GM18526 (cell line): ENCODE measurements at regions not wholly inside any gene's neighbourhood (a gene's known extent, or its start where the extent isn't known, plus 50 kb on each side); places are given as distances from the start of the nearest gene placed in this dataset.

Source experiments
- POLR2A ChIP-seq: IDR thresholded peaks from 3 replicates; pipeline ENCODE4 v1.6.1; 2011; ENCODE audit not compliant: insufficient read length; ENCODE audit errors: extremely low read depth

DNA sequence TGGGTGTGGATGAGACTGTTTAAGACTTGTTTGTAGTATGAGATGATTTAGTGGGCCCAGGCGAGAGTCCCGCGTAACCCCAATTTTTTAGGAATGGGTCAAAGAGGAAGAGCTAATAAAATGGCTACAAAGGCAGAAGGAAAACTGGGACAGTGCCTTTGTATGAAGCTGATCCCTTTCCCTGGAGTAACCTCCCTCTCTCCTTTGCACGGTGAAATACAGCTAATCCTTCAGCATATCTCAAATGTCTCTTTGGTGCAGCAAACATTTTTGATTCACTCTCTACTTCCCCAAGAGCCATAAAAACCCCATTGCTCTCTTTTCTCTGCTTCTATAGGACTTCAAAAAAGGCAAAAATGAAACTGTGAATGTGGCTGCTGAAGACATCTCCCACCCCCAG lies 473.8 kb downstream of the KLF5 start:
- no peak for TF ChIP-seq POLR2A

DNA sequence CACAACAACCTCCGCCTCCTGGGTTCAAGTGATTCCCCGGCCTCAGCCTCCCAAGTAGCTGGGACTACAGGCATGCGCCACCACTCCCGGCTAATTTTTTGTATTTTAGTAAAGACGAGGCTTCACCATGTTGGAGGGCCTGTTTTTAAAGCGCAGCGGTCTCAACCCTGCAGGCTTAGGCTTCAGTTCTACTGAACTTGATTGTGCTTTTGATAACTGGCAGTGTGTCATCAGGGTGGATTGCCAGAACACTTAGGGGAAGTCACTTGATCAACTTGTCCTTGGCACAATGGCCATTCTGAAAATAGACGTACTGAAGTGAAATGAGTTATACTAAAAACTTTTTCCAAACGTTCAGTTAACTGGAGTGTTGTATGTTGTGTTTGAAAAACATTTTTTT lies 472.2 kb downstream of the KLF5 start:
- TF ChIP-seq POLR2A, result no peak

DNA sequence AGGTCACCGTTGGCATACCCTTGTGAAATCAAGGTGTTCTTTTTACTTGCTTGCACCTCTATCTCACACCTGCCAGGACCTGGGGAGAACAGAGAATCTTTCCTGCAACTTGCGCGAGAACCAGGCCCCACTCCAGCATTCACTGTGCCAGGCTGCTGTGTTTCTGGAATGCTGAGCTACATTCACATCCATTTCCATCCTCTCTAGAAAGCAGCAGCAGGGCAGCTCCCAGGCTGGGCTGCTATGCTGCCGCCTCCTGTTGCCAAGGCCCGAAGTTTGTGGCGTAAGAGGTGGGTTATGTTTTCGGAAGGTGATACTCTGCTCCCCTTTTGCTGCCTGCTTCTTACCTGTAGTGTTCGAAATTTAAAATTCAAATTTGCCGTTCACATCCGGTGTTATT lies 464.1 kb downstream of the KLF5 start:
- TF ChIP-seq POLR2A, result no peak

DNA sequence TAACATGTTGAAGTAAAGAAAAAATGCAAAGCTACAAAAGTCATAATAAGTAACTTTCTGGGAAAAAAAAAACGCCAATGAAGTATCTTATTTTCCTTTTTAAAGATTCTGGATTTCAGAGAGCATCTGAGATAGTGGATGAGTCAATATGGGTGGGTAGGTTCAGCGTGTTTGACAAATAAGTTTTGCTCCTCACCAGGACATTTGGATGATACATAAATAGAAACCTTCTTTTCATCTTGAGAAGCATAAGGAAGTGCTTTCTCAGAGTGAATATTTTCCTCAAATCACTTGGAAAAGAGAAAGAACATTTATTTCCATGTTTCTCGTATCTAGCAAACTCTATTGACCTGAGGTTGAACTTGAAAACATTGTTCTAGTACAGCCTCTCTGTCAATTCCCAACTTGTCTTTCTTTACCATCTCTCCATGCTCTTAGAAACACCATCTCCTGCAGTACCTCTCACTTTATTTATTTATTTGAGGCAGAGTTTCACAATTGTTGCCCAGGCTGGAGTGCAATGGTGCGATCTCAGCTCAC lies 463.2 kb downstream of the KLF5 start:
- no peak for TF ChIP-seq POLR2A

DNA sequence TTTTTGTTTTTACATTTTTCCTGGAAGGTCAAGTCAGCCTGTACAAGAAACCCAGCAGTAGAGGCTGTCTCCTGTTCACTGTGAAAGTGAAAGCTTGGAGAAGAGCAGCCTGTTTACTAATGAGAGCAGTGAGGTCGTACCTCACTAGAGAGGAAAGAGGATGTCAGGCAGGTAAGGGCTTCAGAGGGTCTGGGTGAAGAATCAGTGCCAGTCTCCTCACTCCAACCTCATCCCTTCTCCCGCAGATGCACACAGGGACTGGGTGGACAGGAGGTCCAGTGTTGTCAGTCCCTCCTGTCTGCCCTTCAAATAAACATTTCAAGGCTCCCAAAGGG lies 462.5 kb downstream of the KLF5 start:
- no peak for TF ChIP-seq POLR2A

DNA sequence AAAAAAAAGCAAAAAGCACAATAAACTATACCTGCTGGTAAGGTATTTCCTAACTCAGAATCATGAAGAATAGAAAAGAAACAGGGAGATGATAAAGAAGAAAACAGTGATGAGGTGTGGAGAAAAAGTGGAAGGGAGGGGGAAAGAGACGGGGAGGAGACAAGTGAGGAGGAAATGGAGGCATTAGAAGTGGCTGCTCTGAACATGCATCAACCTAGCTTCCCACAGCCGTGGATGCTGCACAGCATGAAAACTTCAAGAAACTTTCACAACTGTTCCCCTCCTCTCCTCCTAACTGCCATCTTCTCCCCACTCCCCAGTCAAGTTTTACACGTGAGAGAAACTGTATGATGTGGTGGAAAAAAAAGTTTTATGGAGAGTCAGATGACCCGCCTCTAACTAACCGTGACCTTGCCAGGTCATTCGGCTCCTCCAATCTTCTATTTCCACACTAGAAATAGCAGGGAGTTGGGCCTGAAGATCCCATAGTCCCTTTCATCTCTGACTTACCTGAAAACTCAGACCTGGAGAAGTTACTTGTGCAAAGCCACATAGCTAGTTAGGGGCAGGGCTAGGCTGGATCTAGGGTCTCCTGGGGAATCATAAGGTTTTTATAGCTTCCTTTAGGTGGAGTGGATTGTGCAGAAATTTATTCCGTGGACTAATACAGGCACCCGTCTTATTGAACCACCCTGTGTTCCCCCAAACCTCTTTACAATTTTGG lies 461.9 kb downstream of the KLF5 start:
- no peak for TF ChIP-seq POLR2A

DNA sequence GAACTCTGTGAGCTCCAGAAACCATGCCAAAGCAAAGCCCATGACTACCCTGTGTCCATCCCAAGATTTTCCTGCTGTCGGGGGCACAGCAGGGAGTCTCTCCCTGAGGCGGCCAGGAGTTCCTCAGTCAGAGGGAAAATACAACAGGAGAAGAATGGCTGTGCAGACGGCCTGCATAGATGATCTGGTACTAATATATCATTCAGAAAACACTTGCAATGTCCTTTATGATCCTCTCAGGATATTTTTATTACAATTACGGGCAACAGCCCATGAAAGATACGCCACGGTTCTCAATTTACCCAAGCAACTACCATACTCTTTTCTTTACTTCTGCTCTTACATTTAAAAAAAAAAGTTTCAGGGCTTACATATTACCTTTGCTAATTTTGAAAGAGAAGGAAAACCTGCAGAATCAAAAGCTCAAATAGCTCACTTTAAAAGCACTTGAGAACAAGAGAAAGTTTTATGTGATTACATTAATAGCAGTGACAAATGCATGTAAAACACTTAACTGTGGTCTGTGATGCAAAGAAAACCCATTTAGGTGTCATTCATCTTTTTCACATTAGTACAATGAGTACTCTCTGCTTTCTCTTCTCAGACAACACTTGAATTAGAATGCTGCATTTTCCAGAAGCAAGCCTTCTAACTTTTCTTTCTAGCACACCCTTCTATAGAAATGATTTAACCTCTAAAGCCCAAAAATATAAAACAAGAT lies 460.8 kb downstream of the KLF5 start:
- TF ChIP-seq POLR2A, result no peak

DNA sequence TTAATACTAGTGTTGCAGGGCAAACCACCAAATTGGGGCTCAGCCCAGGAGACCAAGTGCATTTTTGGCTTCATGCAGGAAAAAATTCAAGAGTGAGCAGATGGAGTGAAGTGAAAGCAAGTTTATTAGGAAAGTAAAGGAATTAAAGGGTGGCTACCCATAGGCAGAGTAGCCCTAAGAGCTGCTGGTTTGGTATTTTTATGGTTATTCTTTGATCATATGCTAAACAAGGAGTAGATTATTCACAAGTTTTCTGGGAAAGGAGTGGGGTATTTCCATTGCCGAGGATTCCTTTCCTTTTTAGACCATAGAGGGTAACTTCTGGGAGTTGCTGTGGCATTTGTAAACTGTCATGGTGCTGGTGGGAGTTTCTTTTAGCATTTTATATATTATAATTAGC lies 459.0 kb downstream of the KLF5 start:
- TF ChIP-seq POLR2A, result no peak

DNA sequence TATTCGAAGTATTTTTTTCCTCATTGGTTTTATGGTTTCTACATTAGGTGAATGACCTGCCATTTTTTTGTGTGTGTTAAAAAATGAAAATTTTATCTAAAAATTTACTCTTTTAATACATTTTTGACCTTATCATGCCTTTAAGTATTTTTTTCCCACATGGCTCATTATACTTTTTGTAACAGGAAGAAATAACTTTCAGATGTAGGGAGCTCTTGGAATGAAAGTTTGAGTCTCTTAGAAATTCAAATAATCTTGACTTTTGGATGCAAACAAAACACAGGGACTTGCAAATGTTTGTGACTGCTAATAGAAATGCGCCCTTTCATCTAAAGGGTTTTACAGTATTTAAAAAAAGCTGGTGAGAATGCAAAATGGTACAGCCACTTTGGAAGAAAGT lies 457.9 kb downstream of the KLF5 start:
- TF ChIP-seq POLR2A, result no peak

DNA sequence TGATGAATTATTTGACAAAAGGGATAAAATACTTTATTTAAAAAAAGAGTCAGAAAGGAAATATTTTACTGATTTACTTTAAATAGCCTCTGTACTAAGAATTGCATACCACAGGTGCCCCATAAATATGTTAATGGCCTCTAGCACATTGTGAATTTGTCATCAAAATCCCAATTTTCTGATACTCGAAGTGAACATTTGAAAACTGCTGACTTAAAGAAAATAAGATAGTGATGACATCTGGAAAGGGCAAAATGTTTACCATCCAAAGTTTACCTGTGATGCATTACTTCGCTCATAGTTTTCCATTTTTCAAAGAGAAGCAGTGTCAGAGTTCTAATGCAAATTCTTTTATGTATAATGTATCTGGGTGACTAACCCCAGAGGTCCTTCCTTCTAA lies 455.4 kb downstream of the KLF5 start:
- no peak for TF ChIP-seq POLR2A

DNA sequence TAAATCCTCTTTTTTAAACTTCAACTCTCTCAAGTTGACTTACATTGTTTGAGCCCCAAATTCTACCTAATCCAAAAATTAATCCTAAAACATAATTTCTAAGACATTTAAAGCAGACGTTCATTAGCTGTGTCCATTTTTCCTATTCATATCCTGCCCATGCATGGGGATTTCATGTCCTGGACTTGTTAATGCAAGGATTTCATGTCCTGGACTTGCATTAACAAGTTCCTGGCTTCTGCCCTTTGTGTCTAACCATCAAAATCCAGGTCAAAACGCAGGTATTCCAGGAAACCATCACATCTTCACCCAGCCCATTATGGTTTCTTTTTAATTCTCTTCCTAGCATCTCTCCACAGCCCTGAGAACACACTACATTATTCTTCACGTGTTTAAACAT lies 454.9 kb downstream of the KLF5 start:
- TF ChIP-seq POLR2A, result no peak

DNA sequence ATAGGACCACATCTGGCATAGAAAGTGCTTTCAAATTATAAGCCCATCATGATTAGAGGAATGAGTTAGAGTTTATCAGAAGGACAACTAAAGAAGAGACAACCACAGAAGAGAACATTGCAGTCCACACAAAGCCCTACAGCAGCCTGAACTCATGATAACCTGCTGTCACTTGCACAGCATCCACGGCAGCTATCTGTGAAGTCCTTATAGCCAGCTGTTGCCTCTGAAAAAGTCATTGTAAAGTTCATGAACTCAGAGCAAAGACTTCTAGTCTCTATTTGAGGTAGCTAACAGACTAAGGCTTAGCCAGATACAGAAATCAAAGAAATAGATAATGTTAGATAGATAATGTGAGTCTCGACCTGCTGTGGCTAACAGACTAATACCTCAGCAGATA lies 450.0 kb downstream of the KLF5 start:
- no peak for TF ChIP-seq POLR2A

DNA sequence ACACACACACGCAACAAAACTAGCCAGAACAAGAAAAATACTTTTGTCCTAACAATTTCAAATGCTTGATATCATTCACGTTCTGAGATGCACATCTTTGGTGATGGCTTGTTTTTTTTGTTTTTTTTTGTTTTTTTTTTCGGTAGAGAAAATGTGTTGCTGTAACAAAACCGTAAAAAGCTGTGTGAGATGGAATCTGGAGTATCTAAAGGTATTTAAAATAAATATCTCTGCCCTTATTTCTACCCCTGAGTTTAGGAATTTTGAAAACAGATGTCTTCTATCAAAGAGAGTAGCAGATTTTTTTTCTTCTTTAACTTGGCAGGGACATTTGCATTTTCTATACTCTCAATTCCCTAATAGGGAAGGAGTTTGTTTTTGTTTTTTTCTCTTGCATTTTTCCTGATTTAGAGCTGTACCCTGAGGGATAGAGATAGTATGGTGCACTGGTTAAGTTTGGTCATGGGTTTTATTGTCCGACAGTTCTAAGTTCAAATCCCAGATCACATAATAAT lies 446.6 kb downstream of the KLF5 start:
- TF ChIP-seq POLR2A, result no peak

DNA sequence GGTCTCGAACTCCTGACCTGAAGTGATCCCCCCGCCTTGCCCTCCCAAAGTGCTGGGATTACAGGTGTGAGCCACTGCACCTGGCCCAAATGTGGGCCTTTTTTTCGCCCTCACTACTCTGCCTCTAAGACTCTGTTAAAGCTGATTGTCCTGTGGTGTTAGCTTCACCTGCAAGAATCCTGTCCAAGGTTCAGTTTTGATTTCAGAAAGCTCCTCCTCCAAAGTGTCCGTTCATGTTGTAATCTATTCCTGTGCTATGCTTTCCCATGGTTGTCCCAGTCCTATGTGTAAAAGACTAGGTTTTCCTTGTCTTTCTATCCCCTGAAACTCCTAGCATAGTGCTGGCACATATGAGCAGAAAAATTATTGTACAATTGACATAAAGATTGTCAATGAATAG lies 440.9 kb downstream of the KLF5 start:
- no peak for TF ChIP-seq POLR2A

DNA sequence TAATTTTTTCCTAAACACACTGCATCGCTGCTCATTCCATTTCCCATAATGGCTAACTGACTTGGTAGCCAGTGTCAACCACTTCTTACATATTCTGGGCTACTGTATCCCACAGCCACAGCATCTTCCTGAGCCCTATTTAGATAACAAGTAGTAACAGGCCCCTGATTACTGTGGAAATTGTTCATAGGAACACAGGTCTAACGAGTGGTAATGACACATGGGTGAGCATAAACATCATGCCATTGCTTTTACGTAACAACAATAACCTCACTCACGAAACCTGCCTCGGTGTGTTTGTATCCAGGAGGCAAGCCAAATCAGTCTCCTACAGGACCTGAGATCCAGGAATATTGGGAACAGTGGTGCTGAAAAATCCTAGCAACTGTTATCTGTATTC lies 438.6 kb downstream of the KLF5 start:
- TF ChIP-seq POLR2A, result no peak

DNA sequence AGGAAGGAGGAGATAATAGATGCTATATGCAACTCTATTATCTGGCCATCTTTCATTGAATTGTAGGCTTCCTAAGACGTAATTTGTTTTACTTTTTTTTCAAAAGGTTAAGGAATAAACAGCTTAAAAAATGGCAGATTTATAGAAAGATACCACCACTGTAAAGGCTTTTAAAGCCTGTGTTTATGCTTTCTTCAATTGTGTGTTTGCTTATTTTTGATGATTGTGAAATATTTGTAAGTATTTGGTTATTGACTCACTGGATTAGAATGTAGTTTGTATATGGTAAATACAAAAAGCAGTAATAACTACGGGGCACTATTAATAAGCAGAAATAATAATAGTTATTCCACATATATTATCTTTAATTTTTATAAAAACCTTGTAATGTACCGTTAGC lies 437.9 kb downstream of the KLF5 start:
- no peak for TF ChIP-seq POLR2A
